HG02840 (cell line): ENCODE measurements at regions not wholly inside any gene's neighbourhood (a gene's known extent, or its start where the extent isn't known, plus 50 kb on each side); places are given as distances from the start of the nearest gene placed in this dataset.
"Not testable (repeated sequence)": the region's sequence is repeated elsewhere in the genome, so short reads cannot be mapped to it uniquely, and the experiment has no call there.

Source experiments
- ATAC-seq: cut with Tn5 transposase; IDR thresholded peaks from one replicate; pipeline ENCODE4 v1.9.1; 2021; ENCODE audit warnings: mild to moderate bottlenecking, moderate library complexity, moderate number of reproducible peaks; ENCODE audit not compliant: unreplicated experiment, low FRiP score

DNA sequence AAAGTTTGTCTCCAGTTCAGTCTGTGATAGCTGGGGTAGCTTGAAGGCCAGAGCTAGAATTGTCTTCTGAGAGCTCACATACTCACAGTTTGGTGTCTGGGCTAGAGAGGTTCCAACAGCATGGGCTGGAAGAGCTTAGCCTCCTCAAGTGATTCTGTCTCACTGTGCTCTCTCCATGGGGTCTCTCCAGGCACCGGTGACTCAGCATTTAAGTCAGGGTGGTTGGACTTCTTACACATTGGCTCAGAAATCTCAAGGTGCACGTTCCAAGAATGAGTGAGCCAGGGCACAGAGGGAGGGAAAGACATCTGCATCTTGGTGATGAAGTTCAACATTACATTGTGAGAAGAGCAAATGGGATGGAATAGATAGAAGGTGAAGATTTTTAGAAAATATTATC is 207.3 kb upstream of the DDX18 start:
- no peak for ATAC-seq

DNA sequence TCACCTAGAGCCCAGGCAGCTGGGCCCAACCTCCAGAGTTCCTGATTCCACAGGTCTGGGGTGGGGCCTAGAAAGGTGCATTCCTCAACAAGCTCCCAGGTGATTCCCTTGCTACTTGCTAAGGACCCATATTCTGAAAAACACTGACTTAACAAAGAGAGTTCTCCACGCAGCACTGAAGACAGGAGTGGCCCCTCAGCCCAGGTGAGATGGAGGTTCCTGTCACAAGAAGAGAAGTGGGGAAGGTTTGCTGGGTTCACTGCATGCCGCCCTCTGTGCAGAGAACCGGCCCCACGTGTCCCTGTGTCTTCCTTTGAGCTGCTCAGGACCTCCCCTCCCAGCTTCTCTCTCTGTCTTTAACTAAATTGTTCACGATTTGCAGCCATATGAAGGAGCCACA is 201.4 kb upstream of the DDX18 start:
- ATAC-seq = no peak

DNA sequence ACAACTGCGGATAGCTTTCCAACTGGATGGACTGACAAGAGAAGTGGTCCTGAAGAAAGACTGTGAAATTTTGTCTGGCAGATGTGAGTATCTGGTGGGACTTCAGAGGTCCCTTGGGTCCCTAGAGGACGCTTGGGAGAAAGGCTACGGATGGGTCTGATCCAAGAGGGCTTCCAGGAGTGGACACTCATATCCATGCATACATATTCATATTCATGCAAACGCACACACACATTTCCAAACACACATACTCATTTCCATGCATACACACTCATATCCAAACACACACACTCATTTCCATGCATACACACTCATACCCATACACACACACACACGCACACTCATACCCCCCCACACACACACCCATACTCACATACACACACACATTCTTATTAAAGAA is 200.2 kb upstream of the DDX18 start:
- no peak for ATAC-seq

DNA sequence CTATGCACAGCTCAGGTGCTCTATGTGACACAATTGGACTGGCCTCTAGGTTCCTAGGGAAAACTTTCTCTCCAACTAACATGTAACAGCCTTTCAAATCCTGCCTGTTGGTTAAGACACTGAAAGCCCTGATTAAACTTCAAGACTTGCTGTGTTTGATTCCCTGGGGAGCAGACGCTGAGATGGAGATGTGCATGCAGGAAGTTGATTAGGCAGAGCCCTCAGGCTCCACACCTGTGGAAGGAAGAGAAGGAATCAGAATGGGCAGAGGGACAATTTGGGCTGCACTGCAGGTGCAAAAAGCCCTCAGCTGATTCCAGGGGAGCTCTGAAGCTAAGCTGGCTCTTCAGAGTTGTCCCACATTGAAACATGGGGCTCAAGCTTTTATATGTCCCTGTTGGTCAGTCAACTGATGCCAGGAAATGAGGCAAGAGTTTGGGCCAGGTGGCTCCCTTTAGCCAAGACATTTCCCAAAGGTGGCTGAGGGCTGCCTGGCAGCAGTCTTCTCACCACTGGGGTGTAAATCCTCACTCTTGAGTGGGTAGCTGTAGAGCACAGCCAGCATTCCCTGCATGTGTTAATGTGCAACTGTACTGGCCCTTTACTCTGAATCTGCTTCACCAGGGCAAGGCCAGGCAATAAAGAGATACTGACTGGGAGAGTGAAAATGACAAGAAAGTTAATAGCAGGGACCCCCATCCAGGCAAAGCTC is 199.5 kb upstream of the DDX18 start:
- ATAC-seq = no peak

- no peak for ATAC-seq
Observed at GRCh38 chr2:117618607-117619006, 195.9 kb upstream of the DDX18 start.

DNA sequence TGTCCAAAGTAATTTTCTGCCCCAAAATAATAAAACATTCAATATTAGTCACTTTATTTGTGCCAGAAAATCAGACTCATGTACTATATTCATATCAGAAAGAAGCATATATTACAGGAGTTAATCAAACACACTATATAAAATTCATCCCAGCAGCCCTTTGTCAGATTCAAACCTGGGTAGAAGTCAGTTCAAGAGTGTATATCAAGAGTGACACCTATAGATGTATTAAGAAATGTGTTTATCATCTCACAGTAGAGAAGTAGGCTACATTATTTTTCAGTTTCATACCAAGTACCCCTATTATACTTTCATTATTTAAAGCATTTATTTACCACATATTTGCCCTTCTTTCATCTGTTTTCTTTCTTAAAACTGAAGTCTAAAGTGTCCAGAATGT is 193.2 kb upstream of the DDX18 start:
- no peak for ATAC-seq

GRCh38 chr2:117623175-117623574 is 191.3 kb upstream of the DDX18 start:
- not testable (repeated sequence) for ATAC-seq

DNA sequence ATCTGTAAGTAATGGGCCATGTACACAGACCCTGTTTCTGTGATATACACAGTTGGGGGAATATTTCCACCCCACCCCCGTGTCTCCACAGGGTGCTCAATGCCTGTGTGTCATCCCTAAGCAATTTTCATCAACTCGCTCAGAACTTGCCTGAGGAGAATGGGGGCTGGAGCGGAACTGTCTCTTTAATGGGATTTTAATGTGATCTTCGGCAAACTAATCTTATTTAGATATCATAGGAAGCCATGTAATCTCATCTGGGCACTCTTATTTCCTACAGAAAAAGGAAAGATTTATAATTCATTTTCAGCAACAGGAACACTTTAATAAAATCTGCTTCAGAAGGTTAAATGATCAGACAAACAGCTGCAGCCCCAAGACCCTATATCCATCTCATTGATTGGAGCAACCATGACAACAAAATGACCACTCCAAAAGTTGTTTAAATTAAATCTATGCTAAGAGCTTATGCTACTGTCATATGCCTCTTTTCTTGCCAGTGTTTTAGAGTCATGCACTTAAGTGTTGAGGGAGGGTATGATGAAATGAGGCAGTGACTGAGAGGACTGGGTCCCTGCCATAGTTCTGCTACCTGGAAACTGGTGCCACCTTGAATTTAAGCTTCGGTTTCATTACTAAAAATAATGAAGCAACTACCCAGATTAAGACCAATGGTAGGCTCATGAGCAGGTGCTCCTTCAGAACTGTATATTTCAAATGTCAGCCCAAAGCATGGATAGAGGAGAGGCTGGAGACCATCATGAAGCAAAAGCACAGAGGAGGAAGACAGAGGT is 183.1 kb upstream of the DDX18 start:
- ATAC-seq = no peak

GRCh38 chr2:117635481-117635880 is 179.0 kb upstream of the DDX18 start:
- ATAC-seq = no peak

DNA sequence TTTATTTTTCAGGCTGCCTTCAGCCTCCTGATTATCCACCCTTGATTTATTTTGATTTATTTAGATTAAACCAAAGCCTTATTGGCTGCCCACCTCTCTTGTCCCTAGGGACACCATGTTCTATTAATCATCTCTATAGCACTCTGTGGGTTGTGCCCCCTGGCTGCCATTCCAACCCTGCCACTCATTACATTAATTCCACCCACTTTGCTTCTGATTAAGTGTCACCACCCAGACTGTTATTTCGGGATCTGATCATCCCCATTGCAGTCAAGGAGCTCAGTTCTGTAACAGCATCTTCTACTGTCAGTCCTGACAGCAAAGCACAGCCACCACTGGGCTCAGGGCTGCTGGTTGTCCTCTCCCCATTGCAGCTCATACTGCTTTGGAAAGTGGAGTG is 175.1 kb upstream of the DDX18 start:
- no peak for ATAC-seq

GRCh38 chr2:117644403-117644802 is 170.1 kb upstream of the DDX18 start:
- no peak for ATAC-seq

DNA sequence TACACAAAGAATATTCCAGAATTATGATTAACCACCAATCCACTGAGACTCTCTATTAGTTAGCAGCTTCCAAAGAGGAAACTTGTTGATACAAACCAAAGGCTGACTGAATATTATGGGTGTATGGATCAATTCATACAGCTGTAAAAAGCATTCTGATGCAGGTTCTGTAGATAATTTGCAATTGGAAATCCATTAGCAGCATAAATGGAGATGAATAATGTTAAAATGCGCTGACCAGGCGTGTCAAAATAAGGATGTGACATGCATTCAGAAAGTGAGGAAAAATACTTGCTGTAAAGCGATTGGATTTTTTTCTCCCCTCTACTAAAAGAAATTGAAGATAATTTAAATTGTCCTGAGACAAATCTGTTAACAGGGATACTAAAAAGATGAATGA is 169.0 kb upstream of the DDX18 start:
- ATAC-seq = no peak

GRCh38 chr2:117646099-117646498 is 168.4 kb upstream of the DDX18 start:
- ATAC-seq = no peak

DNA sequence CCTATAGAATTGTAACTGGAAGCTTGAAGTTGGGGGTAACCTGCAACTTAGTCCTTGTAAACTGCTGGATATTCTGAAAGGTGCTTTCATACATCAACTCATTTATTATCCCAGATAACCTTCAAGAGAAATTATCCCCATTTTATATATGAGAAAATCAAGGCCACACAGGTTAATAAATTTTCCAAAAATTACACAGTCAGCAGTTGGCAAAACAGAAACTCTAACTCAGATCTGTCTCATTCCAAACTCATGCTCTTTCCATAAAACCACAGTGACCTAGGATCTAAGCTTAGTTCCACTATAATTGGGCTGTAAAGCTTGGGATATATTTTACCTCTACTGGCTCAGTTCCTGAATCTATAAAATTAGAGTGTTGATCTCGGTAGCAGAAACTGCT is 167.6 kb upstream of the DDX18 start:
- no peak for ATAC-seq

GRCh38 chr2:117656546-117656945 is 157.9 kb upstream of the DDX18 start:
- no peak for ATAC-seq

GRCh38 chr2:117661619-117662018 is 152.9 kb upstream of the DDX18 start:
- no peak for ATAC-seq

DNA sequence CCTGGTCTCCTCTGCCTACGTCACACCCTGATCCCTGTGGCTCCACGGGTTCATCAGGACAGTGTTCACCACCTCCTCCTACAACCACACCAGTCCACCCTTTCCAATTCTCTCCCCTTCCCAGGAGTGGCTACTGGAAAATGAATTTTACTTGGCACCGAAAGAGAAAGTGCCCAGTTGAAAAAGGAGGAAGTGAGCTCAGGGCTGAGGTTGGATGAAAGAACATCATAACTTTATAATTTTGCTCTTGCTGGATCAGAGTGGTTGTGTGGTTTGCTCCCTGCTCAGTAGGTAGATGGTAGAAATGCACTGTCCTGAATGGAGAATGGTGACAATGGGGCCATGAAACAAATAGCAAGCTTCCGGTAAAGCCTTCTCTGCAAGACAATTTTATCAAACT is 140.3 kb upstream of the DDX18 start:
- no peak for ATAC-seq

DNA sequence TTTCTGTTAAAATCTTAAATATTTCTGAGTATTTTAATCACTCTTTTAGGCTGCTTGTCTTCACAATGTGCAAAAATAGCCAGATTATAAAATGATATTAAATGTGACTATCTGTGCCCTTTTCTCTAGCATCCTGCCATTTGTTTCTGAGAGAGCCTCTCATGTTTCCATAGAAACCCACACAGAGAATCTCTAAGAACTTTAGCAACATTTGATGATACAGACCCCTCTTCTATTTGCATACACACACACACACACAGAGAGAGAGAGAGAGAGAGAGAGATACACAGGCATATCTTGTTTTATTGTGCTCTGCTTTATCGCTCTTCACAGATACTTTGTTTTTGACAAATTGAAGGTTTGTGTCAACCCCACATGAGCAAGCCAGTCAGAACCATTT is 134.5 kb upstream of the DDX18 start:
- ATAC-seq = no peak

DNA sequence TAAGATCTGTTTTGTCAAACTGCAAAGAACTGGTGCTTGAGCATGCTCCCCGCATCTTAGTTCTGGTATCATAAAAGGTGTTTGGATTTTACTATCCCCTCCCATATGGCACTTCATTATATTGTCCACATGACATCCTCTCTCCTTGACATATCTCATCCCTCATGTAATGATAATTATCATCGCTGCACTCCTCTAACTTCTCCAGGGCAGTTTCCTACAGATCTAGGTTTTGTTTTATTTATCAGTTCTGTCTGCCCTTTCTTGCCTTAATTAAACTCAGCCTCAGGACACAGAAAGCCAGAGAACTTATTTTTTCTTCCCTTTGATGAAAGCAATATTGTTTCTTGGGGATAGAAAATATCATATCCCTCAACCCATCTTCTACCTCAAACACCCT is 129.6 kb upstream of the DDX18 start:
- no peak for ATAC-seq

- ATAC-seq = peak; percentile 97
Observed at GRCh38 chr2:117686699-117687098, 127.8 kb upstream of the DDX18 start.

DNA sequence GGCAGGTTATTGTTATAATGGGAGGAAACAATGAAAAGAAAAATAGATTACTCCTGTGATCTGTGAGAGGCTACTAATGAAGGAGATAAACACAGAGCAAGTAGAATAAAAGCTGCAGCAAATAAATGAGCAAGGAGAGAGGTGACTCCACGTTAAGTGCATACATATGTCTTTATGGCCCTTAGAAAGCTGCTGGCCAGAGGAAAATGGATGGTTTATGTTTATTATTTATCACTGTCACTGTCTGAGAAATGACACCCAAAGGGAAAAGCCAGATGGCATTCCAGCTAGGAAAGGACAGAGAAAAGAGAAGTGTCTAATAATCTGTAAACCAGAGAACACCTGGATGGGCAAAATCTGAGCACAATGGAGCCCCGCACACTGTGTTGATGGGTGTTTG is 122.9 kb upstream of the DDX18 start:
- no peak for ATAC-seq
